ENCODE measurements at regions not wholly inside any gene's neighbourhood (a gene's known extent, or its start where the extent isn't known, plus 50 kb on each side); places are given as distances from the start of the nearest gene placed in this dataset.

- no peak overlapping the region for H3K27ac Mint-ChIP-seq
- no peaks in the 10 kb centered on the region for H3K9me3 Mint-ChIP-seq
- no peak overlapping the region for H3K4me3 Mint-ChIP-seq
- no peaks in the 10 kb centered on the region for H3K36me3 Mint-ChIP-seq
- H3K27me3 Mint-ChIP-seq (ENCODE audit: low read depth in 3 of 3) = peaks cover 0 to 2% (median 0%) of the 10 kb centered on the region in 3 donors
- DNase-seq = no peak
- H3K4me1 Mint-ChIP-seq = peaks cover 17 to 29% of the 10 kb centered on the region in 2 donors
Observed at GRCh38 chr4:24637173-24637572, 52.8 kb upstream of the DHX15 start.

GRCh38 chr4:24638396-24638875, 54.1 kb upstream of the DHX15 start:
- Mint-ChIP-seq H3K4me1 (peaks cover 17 to 29% of the 10 kb centered on the region in 2 donors), H3K4me3 (peak overlapping the region in 1 of 5 donors; percentile 2), H3K36me3 (no peaks in the 10 kb centered on the region), H3K27me3 (ENCODE audit: low read depth in 3 of 3) (peaks cover 0 to 2% (median 2%) of the 10 kb centered on the region in 3 donors), H3K27ac (no peak overlapping the region), H3K9me3 (no peaks in the 10 kb centered on the region)
- DNase-seq = no peak

DNA sequence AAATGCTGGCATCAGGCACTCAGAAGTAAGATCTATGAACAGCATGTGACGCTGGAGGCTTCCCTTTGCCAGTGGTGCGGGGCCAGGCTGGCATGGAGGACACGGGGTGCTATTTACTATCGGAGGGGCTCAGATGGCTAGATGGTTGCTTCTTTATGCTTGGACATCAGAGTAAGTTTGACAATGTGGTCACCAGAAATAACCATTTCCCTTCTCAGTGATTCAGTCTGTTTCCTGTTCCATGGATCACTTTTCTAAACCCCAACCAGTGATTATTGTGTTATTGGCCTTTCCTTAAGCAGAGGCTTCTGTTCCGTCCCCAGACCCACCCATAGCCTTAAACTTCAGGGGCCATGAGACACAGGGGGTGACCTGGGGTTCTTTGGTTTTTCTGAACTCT, 55.4 kb upstream of the DHX15 start:
- DNase-seq = peak in 1 of 3 donors; percentile 2
- no peaks in the 10 kb centered on the region for H3K9me3 Mint-ChIP-seq
- H3K4me3 Mint-ChIP-seq = peak overlapping the region; percentile 52 to 79 (median 63)
- H3K27me3 Mint-ChIP-seq (ENCODE audit: low read depth in 3 of 3) = peaks cover 0 to 6% (median 5%) of the 10 kb centered on the region in 3 donors
- no peak overlapping the region for H3K27ac Mint-ChIP-seq
- no peaks in the 10 kb centered on the region for H3K36me3 Mint-ChIP-seq
- H3K4me1 Mint-ChIP-seq = peaks cover 17 to 29% of the 10 kb centered on the region in 2 donors

DNA sequence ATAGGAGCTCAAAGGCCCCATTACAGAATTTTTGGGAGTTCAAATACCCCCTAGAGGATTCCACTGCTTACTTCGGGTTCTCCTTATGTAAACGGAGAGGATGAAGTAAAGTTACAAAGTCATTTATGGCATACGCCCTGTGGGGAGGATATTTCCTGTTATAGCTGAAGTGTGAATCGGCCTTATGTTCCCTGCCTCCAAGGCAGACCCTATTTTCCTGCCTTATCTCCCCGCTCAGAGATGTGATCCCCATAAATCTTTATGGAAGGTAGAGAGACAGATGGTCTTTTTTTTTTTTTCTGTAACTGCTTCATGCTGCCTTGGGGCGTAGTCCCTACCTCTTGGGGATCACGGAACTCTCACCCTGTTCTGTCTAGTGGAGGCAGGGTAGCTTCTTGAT, 56.0 kb upstream of the DHX15 start:
- peaks cover 0 to 6% (median 5%) of the 10 kb centered on the region in 3 donors for H3K27me3 Mint-ChIP-seq (ENCODE audit: low read depth in 3 of 3)
- no peak for DNase-seq
- peaks cover 17 to 35% of the 10 kb centered on the region in 2 donors for H3K4me1 Mint-ChIP-seq
- no peaks in the 10 kb centered on the region for H3K36me3 Mint-ChIP-seq
- peak overlapping the region in 1 of 6 donors; percentile 24 for H3K27ac Mint-ChIP-seq
- no peaks in the 10 kb centered on the region for H3K9me3 Mint-ChIP-seq
- peak overlapping the region; percentile 52 to 79 (median 63) for H3K4me3 Mint-ChIP-seq

DNA sequence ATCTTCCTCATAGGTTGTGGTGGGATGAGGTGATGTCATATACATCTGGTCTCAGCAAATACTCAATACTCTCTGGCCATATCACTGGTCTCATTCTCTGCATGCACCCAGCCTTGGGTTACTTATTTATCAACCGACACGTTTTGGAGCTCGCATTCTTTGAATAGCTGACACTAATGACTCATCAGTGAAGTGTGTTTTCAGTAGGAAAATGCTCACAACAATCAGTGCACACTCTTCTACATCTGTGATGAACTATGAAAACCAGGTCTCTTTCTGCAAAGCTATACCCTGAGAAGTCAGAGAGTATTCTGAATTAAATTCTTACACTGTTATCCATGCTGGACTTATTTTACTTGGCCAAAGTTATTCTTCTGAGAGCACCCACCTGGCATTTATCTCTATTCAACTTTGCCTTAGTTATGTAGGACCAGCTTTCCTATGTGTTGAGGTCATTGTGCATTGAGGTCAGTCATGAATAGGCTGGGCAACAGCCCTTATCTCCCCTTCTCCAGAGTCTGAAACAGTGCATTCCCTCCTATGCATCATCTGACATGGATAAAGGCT, 58.7 kb upstream of the DHX15 start:
- Mint-ChIP-seq H3K36me3 (no peaks in the 10 kb centered on the region), H3K4me1 (peaks cover 17 to 35% of the 10 kb centered on the region in 2 donors), H3K9me3 (no peaks in the 10 kb centered on the region), H3K4me3 (no peak overlapping the region), H3K27me3 (ENCODE audit: low read depth in 3 of 3) (peaks cover 0 to 6% (median 5%) of the 10 kb centered on the region in 3 donors), H3K27ac (no peak overlapping the region)
- no peak for DNase-seq

- no peak overlapping the region for H3K4me3 Mint-ChIP-seq
- H3K36me3 Mint-ChIP-seq = no peaks in the 10 kb centered on the region
- H3K4me1 Mint-ChIP-seq = peaks cover 17 to 33% of the 10 kb centered on the region in 2 donors
- no peak overlapping the region for H3K27ac Mint-ChIP-seq
- no peaks in the 10 kb centered on the region for H3K9me3 Mint-ChIP-seq
- peaks cover 0 to 6% (median 5%) of the 10 kb centered on the region in 3 donors for H3K27me3 Mint-ChIP-seq (ENCODE audit: low read depth in 3 of 3)
- no peak for DNase-seq
Observed at GRCh38 chr4:24643774-24644520, 59.6 kb upstream of the DHX15 start.

- Mint-ChIP-seq H3K27me3 (ENCODE audit: low read depth in 3 of 3) (peaks cover 0 to 9% (median 5%) of the 10 kb centered on the region in 3 donors), H3K27ac (no peak overlapping the region), H3K4me1 (peaks cover 7 to 21% of the 10 kb centered on the region in 2 donors), H3K9me3 (no peaks in the 10 kb centered on the region), H3K36me3 (no peaks in the 10 kb centered on the region), H3K4me3 (no peak overlapping the region)
- no peak for DNase-seq
Observed at GRCh38 chr4:24644983-24645764, 60.8 kb upstream of the DHX15 start.

DNA sequence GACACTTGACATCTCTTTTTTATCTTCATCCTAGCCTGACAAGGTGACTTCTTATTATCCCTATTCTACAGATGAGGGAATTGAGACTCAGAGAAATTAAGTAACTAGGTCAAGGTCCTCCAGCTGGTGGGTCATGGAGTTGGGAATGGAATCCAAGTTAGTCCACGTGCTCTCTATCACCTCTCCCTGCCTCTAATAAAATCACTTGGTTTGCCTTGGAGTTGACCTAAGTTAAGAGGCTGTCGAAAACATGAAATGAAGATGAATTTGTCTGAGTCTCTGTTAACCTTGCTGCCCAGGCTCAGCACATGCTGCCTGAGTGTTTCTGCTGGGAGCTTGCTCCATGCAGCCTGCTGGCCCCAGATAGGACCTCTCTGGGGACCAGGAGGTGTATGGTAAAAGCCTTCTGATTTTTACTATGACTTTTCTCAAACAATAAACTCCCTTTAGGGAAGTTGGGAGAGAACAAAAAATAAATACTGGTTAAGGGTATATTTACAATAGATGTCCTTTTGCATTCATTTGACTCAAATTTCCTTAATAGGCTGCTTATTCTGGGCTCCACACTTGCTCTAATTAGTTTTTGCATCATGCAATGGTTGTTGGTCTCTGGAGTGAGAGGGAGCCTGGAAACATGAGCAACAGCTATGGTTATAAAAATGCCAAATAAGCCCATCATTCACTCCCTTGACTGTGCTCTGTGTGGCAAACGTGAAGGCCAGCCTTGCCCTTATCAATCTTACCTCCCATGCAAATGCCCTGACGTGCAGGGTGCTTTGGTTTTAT, 61.6 kb upstream of the DHX15 start:
- Mint-ChIP-seq H3K36me3 (no peaks in the 10 kb centered on the region), H3K4me3 (no peak overlapping the region), H3K27me3 (ENCODE audit: low read depth in 3 of 3) (peaks cover 0 to 9% (median 5%) of the 10 kb centered on the region in 3 donors), H3K4me1 (peaks cover 0 to 13% of the 10 kb centered on the region in 2 donors), H3K9me3 (no peaks in the 10 kb centered on the region), H3K27ac (no peak overlapping the region)
- DNase-seq = no peak

- no peak overlapping the region for H3K4me3 Mint-ChIP-seq
- DNase-seq = no peak
- H3K9me3 Mint-ChIP-seq = no peaks in the 10 kb centered on the region
- H3K4me1 Mint-ChIP-seq = peaks cover 0 to 6% of the 10 kb centered on the region in 2 donors
- H3K36me3 Mint-ChIP-seq = no peaks in the 10 kb centered on the region
- H3K27me3 Mint-ChIP-seq (ENCODE audit: low read depth in 3 of 3) = peaks cover 2 to 9% (median 3%) of the 10 kb centered on the region in 3 donors
- H3K27ac Mint-ChIP-seq = no peak overlapping the region
Observed at GRCh38 chr4:24646798-24647460, 62.6 kb upstream of the DHX15 start.

- Mint-ChIP-seq H3K4me1 (no peaks in the 10 kb centered on the region), H3K27ac (no peak overlapping the region), H3K27me3 (ENCODE audit: low read depth in 3 of 3) (peaks cover 2 to 18% (median 12%) of the 10 kb centered on the region in 3 donors), H3K36me3 (no peaks in the 10 kb centered on the region), H3K4me3 (no peak overlapping the region), H3K9me3 (peaks cover 0 to 2% (median 0%) of the 10 kb centered on the region in 6 donors)
- DNase-seq = no peak
Observed at GRCh38 chr4:24650849-24651640, 66.7 kb upstream of the DHX15 start.

DNA sequence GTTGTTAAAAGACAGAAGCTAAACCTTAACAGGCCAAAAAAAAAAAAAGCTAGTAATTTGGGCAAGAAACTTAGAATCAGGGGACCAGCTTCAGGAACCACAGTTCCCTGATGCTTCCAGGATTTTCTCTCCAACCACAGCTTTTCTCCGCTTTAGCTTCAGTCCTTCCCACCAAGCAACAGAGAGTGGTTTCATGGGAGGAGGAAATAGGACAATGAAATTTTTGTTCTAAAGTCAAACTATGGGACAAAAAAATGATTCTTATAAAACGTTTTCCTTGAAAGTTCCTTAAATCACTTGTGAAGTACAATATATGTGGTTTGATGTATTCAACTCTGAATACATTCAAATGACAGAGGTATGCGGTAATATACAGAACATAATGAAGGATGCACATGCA, 71.0 kb upstream of the DHX15 start:
- no peaks in the 10 kb centered on the region for H3K36me3 Mint-ChIP-seq
- H3K9me3 Mint-ChIP-seq = peaks cover 0 to 2% (median 0%) of the 10 kb centered on the region in 6 donors
- H3K27ac Mint-ChIP-seq = no peak overlapping the region
- H3K4me1 Mint-ChIP-seq = peaks cover 16 to 21% of the 10 kb centered on the region in 2 donors
- no peak overlapping the region for H3K4me3 Mint-ChIP-seq
- DNase-seq = no peak
- peaks cover 6 to 22% (median 18%) of the 10 kb centered on the region in 3 donors for H3K27me3 Mint-ChIP-seq (ENCODE audit: low read depth in 3 of 3)

DNA sequence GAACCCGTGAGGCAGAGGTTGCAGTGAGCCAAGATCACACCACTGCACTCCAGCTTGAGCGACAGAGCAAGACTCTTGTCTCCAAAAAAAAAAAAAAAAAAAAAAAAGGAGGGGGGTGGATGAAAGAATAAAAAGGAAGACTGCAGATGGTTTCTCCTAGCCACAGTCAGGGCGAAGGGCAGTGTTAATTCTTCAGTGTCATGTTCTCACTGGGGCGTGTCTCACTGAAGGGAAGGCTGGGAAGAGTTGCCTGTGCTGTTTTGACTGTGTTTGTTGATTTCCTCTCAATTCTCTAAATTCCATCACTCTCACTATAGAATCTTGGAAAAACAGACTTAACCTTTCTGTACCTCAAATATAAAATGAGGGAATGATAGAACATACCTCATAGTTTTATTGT, 71.6 kb upstream of the DHX15 start:
- no peak for DNase-seq
- Mint-ChIP-seq H3K4me3 (no peak overlapping the region), H3K4me1 (peaks cover 16 to 21% of the 10 kb centered on the region in 2 donors), H3K36me3 (no peaks in the 10 kb centered on the region), H3K9me3 (peaks cover 0 to 2% (median 0%) of the 10 kb centered on the region in 6 donors), H3K27ac (no peak overlapping the region), H3K27me3 (ENCODE audit: low read depth in 3 of 3) (peaks cover 6 to 22% (median 18%) of the 10 kb centered on the region in 3 donors)
